ENCODE measurements at regions not wholly inside any gene's neighbourhood (a gene's known extent, or its start where the extent isn't known, plus 50 kb on each side); places are given as distances from the start of the nearest gene placed in this dataset.

- no peaks in the 10 kb centered on the region for H3K36me3 ChIP-seq (replicated peaks in 1 of 2)
- no peak for DNase-seq
- H3K9me3 ChIP-seq (replicated peaks in 1 of 3), result peaks cover 0 to 5% (median 0%) of the 10 kb centered on the region in 3 donors
- no peak overlapping the region for H3K27ac ChIP-seq
- no peaks in the 10 kb centered on the region for H3K27me3 ChIP-seq
- TF ChIP-seq POLR2A (IDR thresholded peaks at IDR 0.05) (no peak), CTCF (IDR thresholded peaks at IDR 0.05) (no peak)
- intact Hi-C loops (cut with DNase I), result no loop called here
- H3K4me1 ChIP-seq (replicated peaks in 1 of 2), result no peaks in the 10 kb centered on the region
- H3K4me3 ChIP-seq, result no peak overlapping the region
These were observed 604.6 kb upstream of the FAM241A start for GRCh38 chr4:111540671-111541070.

- H3K27me3 ChIP-seq, result no peaks in the 10 kb centered on the region
- intact Hi-C loops (cut with DNase I), result no loop called here
- H3K4me1 ChIP-seq (replicated peaks in 1 of 2), result no peaks in the 10 kb centered on the region
- TF ChIP-seq POLR2A (IDR thresholded peaks at IDR 0.05), result no peak
- TF ChIP-seq CTCF (IDR thresholded peaks at IDR 0.05), result no peak
- no peak overlapping the region for H3K4me3 ChIP-seq
- DNase-seq, result no peak
- no peak overlapping the region for H3K27ac ChIP-seq
- H3K36me3 ChIP-seq (replicated peaks in 1 of 2), result no peaks in the 10 kb centered on the region
- H3K9me3 ChIP-seq (replicated peaks in 1 of 3), result no peaks in the 10 kb centered on the region
These were observed 603.2 kb upstream of the FAM241A start for GRCh38 chr4:111542056-111542455.

DNA sequence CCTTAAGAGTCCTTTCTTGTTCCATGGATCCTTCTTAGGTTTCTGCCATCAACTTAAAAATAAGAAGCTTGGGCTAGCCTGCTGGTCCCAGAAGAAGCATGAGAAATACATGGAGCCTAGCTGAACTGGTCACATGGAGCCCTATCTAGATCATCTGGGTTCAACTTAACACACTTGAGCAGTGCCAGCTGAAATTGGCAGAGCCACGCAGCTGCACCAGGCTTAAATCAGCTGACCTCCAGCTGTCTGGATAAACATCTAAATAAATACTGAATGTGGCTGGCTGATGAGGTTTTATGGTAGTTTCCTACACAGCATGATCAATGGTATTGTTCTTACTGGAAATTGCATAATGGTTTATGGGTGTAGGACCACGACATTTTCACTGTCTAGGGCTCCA is 598.4 kb upstream of the FAM241A start:
- TF ChIP-seq CTCF (IDR thresholded peaks at IDR 0.05) (no peak), POLR2A (IDR thresholded peaks at IDR 0.05) (no peak)
- WGBS, 4 donors, result 28 to 40% (median 32%) methylated on average over 2 of the region's 2 CpGs
- intact Hi-C loops (cut with DNase I), result no loop called here
- Histone ChIP-seq H3K27me3 (no peaks in the 10 kb centered on the region), H3K9me3 (replicated peaks in 1 of 3) (no peaks in the 10 kb centered on the region), H3K4me1 (replicated peaks in 1 of 2) (no peaks in the 10 kb centered on the region), H3K36me3 (replicated peaks in 1 of 2) (no peaks in the 10 kb centered on the region), H3K27ac (no peak overlapping the region), H3K4me3 (no peak overlapping the region)
- no peak for DNase-seq

- H3K4me3 ChIP-seq, result no peak overlapping the region
- no peaks in the 10 kb centered on the region for H3K36me3 ChIP-seq (replicated peaks in 1 of 2)
- intact Hi-C loops (cut with DNase I), result no loop called here
- no peak for DNase-seq
- TF ChIP-seq POLR2A (IDR thresholded peaks at IDR 0.05), result no peak
- TF ChIP-seq CTCF (IDR thresholded peaks at IDR 0.05), result no peak
- H3K27me3 ChIP-seq, result no peaks in the 10 kb centered on the region
- H3K9me3 ChIP-seq (replicated peaks in 1 of 3), result no peaks in the 10 kb centered on the region
- H3K27ac ChIP-seq, result no peak overlapping the region
- 64 to 66% (median 65%) methylated on average over 5 of the region's 5 CpGs for WGBS, 4 donors
- no peaks in the 10 kb centered on the region for H3K4me1 ChIP-seq (replicated peaks in 1 of 2)
These were observed 589.0 kb upstream of the FAM241A start for GRCh38 chr4:111556141-111556781.
